Uterus (tissue), 2 donors: ENCODE measurements at regions not wholly inside any gene's neighbourhood (a gene's known extent, or its start where the extent isn't known, plus 50 kb on each side); places are given as distances from the start of the nearest gene placed in this dataset.

Experiments
- POLR2A ChIP-seq, 2 donors: fragments of 450-650 bp; IDR thresholded peaks; one replicate each; pipeline ENCODE4 v1.6.1; 2016; ENCODE audit warnings: antibody characterized with exemption in 2 of 2, mild to moderate bottlenecking in 1 of 2, moderate library complexity in 1 of 2
- TF ChIP-seq, protein P1 (sequence below), 4 experiments: fragments of 200-600 bp in 2 of 4; fragments of 450-650 bp in 2 of 4; sonication (generic) in 2 of 4; IDR thresholded peaks; one replicate each; pipeline ENCODE4 v1.5.1; 2016 to 2019; ENCODE audit warnings: antibody characterized with exemption in 4 of 4, mild to moderate bottlenecking in 2 of 4, moderate library complexity in 1 of 4

- TF ChIP-seq, protein P1, sequence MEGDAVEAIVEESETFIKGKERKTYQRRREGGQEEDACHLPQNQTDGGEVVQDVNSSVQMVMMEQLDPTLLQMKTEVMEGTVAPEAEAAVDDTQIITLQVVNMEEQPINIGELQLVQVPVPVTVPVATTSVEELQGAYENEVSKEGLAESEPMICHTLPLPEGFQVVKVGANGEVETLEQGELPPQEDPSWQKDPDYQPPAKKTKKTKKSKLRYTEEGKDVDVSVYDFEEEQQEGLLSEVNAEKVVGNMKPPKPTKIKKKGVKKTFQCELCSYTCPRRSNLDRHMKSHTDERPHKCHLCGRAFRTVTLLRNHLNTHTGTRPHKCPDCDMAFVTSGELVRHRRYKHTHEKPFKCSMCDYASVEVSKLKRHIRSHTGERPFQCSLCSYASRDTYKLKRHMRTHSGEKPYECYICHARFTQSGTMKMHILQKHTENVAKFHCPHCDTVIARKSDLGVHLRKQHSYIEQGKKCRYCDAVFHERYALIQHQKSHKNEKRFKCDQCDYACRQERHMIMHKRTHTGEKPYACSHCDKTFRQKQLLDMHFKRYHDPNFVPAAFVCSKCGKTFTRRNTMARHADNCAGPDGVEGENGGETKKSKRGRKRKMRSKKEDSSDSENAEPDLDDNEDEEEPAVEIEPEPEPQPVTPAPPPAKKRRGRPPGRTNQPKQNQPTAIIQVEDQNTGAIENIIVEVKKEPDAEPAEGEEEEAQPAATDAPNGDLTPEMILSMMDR (IDR thresholded peaks at IDR 0.05), result no peak
- no peak for TF ChIP-seq POLR2A (IDR thresholded peaks at IDR 0.05)
These were observed 807.2 kb downstream of the TBC1D22A start for GRCh38 chr22:47569389-47570299.
